ENCODE measurements at regions not wholly inside any gene's neighbourhood (a gene's known extent, or its start where the extent isn't known, plus 50 kb on each side); places are given as distances from the start of the nearest gene placed in this dataset.
"Not testable (repeated sequence)": the region's sequence is repeated elsewhere in the genome, so short reads cannot be mapped to it uniquely, and the experiment has no call there.

DNA sequence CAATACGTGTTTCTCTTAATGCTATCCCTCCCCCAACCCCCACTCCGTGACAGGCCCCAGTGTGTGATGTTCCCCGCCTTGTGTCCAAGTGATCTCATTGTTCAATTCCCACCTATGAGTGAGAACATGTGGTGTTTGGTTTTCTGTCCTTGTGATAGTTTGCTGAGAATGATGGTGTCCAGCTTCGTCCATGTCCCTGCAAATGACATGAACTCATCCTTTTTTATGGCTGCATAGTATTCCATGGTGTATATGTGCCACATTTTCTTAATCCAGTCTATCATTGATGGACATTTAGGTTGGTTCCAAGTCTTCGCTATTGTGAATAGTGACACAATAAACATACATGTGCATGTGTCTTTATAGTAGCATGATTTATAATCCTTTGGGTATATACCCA lies 52.5 kb downstream of the KIAA0408 start:
- TF ChIP-seq, protein P1, sequence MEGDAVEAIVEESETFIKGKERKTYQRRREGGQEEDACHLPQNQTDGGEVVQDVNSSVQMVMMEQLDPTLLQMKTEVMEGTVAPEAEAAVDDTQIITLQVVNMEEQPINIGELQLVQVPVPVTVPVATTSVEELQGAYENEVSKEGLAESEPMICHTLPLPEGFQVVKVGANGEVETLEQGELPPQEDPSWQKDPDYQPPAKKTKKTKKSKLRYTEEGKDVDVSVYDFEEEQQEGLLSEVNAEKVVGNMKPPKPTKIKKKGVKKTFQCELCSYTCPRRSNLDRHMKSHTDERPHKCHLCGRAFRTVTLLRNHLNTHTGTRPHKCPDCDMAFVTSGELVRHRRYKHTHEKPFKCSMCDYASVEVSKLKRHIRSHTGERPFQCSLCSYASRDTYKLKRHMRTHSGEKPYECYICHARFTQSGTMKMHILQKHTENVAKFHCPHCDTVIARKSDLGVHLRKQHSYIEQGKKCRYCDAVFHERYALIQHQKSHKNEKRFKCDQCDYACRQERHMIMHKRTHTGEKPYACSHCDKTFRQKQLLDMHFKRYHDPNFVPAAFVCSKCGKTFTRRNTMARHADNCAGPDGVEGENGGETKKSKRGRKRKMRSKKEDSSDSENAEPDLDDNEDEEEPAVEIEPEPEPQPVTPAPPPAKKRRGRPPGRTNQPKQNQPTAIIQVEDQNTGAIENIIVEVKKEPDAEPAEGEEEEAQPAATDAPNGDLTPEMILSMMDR (IDR thresholded peaks at IDR 0.05 in 4 of 5, conservative IDR thresholded peaks at IDR 0.05 in 1 of 5): not testable (repeated sequence)
- not testable (repeated sequence) for TF ChIP-seq POLR2A (IDR thresholded peaks at IDR 0.05)

Measured in gastrocnemius medialis (tissue), 4 donors.